Epidermal melanocyte (primary cell): ENCODE measurements at regions not wholly inside any gene's neighbourhood (a gene's known extent, or its start where the extent isn't known, plus 50 kb on each side); places are given as distances from the start of the nearest gene placed in this dataset.

Experiments
- DNase-seq: peaks from one replicate; pipeline ENCODE4 v3.0.0; 2011; ENCODE audit warnings: low spot score; ENCODE audit not compliant: insufficient read length

DNA sequence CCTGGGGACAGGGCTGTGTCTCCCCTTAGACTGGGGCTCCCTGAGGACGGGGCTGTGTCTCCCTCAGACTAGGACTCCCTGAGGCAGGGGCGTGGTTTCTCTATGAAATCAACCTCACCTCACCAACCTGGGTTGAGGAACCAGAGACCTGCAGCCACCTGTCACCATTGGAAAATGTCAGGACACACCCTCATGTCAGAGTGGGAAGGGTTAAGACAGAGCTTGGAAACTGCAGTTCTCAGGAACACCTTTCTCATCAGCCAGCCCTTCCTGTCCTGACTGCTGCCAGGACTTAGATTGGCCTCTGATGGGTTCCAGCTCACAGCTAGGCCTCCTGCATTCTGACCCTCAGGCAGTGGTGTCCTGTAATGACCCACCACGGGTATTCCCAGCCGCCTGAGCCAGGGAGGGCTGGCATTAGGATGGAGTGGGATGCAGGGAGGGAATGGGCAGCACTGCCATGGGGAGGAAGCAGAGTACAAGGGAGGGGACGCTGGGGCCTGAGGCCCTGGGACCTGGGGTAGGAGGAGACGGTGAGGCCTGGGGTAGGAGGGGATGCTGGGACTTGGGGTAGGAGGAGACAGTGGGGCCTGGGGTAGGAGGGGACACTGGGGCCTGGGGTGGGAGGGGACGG, 76.3 kb downstream of the MRPL14 start:
- no peak for DNase-seq

DNA sequence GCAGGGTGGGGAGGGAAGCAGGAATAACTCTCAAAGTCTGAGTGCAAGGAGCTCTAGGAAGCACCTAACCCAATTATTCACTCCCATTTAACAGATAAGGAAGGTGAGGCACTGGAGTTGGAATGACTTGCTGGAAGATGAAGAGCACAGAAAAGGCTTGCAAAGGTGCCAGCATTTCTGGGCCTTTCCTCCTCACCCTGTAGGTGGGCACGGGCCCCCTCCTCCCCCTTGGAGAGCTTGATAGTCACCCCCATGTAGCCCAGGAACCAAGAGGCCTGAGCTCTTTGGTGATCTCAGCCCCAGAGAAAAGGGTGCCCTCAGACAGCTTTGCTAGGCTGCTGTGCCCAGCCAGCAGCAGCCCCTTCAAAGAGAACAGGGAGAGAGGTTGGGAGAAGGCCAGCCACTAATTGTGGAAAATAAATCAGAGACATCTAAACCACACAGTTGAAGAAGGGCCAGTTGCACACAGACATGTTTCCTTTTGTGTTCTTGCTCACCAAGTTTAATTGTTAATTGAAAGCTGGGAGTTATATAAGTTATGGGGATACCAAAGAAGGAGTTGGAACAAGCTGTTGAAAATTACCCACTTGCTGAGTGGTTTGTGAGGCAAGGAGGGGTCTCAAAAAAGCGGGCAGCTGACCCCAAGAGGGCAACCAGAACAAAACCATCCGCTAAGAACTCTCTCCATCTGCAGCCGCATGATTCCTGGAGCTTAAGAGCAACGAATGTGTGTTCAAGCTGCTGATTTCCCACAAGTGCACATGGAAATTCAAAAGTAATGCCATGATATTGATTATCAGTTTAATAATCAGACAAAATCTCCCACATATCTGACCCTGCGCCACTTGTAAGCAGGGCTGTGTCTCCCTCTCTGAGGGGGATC, 77.0 kb downstream of the MRPL14 start:
- no peak for DNase-seq

DNA sequence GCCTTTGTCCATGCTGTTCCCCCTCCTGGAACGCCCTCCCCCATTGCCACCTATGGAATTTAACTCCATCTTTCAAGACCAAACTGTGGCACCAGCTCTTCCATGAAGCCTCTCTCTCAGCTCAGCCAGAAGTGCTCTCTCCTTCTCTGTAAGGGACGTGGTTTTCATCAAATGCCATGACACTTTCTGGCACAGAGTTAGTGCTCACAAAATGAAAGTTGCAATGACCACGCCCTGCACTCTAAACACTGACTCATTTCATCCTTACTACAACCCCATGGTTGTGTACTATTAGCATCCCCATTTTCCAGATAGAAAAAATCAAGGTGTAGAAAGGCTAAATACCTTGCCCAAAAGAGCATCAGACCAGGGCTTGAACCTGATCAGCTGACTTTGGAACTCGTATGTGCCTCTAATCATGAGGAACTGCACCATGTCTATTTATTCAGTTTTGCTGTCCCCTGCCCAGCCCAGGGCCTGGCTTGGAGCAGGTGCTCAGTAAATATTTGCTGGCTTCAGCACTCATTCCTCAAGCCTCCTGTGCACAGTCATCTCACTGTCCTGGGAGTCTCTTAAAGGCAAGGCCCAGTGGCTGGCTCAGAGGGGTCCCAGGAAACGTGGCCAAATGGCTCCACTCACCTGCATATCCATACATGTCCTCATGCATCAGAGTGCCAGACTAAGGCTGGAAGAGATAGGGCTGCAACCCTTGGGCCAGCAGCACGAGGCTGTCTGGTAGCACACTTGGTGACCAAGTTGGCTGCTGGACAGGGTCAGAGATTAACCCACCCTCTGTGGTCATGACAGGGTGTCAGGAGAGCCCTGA, 77.9 kb downstream of the MRPL14 start:
- no peak for DNase-seq

DNA sequence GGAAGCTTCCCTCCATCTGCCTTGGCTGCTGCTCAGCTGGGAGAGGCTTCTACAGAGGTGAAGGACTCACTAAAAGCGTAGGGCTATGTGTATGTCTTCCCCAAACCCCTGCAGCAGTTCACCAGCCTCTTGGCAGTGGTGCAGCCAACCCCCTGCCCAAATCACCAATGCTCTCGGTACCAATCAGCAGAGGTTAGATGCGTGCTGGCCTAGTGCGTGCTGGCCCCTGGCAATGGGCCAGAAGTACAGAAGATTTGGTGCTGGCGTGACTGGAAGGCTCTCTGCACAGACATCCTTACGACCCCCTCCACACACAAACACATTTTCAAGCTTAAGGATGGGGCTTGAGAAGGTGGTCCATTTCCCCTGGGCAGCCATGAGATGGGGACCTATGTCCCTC, 79.0 kb downstream of the MRPL14 start:
- DNase-seq = no peak

DNA sequence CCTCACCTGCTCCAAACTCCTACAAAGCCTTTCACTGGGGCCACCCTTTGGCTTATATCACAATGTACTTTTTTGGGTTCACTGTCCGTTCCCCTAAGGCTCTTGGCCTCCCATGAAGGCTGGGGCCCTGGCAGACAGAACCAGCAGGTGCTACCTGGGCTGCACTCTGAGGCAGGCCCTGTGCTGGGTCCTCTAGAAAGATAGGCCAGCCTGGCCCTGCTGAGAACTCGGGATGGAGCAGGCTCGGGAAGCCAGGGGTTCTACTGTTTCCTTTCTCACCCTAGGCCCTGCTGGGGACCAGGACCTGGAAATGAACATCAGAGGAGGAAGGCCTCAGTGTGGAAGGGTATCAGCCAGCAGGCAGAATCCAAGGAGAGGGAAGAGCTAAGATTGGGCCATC, 79.5 kb downstream of the MRPL14 start:
- no peak for DNase-seq

DNA sequence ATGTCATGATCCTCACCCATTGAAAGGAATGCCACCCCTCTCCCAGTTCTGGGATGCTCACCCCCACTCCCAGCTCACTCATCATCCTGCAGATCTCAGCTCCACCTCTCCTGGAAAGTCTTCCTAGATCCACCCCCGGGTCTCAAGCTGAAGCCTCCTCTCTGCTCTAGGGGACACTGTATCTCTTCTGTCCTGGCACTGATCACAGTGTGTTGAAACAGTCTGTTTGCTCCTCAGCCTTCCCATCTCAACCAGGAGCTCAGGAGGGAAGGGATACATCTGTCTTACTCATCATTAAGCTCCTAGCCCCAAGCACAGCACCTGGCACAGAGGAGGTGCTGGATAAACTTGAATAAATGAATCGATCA, 80.1 kb downstream of the MRPL14 start:
- no peak for DNase-seq

DNA sequence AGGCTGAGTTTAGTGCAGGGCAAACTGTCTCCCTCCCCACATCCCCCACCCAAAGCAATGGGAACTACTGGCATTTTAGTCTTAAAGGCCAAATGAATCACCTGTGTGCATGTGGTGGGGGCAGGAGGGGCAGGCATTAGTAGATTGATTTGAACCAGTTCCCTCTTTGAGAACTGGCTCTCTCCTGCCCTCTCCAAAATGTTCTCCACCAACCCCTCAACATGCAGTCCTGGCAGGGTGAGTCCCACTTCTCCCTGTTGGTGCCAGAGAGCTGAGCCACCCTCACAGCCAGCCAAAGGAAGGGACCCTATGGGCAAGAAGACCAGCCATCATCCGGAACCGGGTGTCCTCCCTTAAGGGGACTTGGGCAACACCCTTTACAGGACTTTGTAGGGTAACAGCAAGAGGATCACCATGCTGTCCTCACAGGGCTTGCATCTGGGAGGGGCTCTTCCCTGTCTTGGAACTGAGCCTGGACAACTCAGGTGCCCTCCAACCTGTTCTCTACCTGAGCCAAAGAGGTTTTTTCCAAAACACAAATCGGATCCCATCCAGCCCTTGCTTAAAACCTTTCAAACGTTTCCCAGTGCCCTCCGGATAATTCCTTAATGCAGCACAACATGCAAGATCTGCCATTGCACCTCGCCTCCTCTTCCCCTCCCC, 80.6 kb downstream of the MRPL14 start:
- no peak for DNase-seq

DNA sequence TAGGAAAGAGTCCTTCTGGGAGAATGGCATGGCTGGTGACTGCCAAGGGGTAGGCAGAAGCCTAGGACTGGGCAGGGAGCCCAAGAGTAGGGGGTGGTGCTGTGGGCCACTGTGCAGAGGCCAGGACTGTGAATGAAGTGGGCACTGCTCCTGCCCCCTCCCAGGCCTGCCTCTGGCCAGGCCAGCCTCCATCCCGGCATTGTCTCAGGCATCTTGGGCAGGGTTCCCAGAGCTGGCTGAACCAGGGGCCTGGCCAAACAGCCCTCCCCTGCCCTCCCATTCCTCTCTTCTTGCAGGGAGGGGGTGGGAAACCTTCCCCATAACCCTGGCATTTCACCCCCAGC, 81.6 kb downstream of the MRPL14 start:
- no peak for DNase-seq

DNA sequence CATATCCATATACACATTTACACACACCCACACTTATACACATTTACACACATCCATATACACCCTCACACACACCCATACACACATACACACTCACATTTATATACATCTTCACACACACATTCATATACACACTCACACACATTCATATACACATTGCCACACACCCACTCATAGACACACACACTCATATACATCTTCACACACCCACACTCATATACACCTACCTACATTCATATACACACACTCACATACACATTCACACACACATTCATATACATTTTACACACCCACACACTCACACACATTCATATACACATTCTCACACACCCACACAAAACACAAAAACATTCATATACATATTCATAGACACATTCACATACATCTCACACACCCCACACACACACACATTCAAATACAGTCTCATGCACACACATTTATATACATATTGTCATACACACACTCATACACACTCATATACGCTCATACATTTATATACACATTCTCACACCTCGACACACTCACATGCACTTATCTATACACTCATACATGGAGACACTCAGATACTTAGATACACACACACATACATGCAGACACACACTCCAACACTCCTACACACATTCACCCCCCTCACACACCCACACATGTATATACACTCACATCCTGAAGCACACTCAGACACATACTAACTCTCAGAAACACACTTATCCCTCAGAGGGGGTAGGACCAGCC, 82.1 kb downstream of the MRPL14 start:
- no peak for DNase-seq

DNA sequence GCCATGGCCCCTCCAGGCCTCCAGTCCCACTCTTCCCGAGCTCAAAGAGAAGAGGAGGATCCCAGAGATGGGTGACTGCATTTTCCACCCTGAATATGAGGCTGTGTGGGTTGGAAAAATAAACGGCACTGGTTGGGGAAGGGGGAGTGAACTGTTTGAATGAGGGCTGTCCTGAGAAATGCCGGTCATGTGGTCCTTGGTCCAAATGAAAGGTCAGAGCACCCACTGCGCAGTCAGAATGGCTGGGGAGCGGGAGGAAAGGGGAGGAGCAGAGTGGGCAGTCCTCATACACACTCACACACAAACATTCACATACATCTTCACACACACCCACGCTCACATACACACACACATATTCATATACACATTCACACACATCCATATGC, 83.1 kb downstream of the MRPL14 start:
- DNase-seq = no peak

DNA sequence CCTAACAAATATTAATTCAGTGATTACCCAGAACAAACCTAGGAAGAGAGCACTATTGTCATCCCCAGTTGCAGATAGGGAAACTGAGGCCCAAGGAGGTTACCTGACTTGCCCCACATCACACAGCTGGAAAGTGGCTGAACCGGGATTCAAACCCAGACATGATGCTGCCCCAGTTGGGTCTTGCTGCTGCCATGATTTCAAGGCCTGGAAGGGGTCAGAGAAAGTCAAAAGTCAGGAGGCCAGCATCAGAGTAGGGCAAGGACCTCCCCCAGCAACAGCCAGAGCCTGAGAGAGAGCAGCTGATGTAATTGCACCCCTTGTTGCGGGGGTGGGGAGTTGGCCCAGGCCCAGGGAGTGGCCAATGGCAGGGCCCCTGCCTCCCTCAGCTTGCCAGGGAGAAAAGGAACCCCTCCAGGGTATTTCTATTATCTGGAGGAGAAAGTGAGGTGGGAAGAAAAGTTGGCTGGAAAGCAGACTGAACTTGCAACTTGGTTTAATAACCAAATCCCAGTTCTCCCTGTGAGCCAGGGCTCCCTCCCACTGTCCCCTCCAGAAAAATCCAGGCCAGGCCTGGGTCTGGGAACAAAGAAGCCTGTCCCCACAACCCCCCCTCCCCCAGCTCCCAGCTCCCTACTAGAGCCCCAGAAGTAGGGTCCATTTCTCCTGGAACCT, 83.6 kb downstream of the MRPL14 start:
- no peak for DNase-seq

DNA sequence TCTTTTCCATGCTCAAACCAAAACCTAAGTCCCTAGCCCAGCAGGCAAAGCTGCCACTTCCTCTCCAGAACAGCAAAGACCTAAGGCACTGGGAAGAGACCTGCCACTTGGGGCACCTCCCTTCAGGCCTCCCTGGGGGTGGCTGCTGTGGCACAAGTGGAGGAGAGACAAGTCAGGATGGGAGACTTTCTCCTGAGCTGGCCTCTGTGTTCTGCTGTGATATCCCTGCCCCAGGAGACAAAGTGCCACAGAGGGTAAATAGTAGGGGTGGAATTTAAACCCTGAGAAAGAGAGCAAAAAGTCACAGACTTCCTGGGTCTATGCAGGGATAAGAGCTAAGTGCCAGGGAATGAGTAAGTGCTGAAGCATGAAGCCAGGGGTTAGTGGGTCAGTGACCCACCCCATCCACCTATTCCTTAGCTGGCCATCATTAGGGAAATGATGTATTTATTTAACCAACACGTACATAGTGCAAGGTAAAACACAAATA, 84.2 kb downstream of the MRPL14 start:
- DNase-seq = no peak

DNA sequence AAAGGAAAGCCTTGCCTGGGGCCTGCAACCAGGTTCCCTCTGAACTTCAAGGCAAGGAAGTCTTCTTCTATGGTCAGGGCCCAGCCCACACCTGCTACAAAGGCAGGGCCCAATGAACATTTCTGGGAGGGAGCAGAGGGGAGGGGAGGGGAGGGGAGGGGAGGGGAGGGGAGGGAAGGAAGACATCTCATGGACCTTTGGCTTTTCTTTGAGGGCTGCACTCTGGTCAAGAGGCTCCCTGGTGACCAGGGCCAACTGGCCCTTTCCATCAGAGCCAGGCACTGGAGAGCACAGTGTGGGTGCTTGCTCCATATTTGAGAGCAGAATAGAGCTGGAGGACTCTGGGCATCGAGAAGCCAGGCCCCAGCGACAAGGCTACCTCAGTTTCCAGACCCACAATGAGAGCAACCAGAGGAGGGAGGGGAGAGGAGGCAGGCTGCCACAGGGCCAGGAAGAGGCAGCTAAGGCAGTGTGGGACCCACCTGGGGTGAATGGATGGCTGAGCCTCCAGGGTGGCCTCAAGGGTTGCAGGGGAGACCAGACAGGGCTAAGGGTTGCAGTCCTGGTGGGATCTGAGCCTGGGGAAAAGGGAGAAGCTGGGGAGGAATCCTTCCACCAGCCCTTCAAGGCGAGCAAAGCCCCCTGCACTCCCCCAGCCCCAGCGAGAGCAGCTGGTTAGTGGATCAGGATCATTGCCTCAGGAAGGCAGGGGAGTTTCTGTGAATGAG, 84.8 kb downstream of the MRPL14 start:
- no peak for DNase-seq

DNA sequence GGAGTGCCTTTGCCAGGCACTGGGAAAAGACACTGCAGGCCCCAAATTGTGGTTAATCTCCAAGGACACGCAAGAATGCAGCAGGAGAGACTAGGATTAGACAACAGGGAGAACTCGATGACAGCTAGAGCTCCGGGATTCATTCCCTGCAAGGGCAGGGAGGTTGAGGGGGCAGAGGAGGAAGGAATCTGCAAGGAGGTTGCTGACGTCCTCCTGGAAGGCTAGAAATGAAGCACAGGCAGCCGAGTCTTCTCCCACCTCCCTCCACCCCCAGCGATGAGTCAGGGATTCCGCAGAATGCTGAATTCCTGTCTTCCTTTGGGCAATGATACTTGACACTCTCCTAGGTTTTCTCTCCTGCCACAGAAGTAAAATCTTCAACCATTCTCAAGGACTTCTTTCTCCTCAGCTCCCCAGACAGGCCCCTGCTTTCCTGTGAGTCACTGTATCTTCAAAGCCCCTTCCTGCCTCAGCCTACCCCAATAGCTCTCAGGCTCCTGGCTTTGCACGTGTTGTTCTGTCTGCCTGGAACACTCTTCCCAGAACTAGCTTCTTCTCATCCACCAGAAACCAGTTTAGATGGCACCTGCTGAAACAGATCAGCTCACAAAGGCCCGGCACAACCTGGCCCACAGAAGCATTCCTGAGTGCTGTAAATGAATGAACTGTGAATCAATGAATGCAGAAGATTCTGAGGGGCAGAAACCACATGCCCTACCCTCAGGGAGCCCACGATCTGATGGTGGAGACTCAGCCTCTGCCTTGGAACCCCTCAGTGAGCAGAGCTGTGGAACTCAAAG, 85.6 kb downstream of the MRPL14 start:
- peak; percentile 53 for DNase-seq

DNA sequence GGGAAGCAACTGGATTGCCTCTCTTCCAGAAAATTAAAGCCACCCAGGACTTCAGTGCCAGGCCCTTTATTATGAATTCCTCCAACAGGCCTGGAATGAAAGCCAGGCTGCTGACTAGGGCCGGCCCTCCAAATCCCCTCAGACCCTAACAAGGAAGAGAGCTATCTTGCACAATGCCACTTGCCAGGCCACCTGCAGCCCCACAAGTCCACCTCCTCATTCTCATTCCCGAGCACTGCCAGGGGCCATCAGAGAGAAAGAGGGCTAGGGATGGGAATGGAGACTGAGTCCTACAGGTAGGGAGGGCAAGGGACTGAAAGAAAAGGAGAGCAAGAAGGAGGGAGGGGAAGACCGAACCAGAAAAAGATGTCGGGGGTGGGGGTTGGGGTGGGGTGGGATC, 86.5 kb downstream of the MRPL14 start:
- no peak for DNase-seq

DNA sequence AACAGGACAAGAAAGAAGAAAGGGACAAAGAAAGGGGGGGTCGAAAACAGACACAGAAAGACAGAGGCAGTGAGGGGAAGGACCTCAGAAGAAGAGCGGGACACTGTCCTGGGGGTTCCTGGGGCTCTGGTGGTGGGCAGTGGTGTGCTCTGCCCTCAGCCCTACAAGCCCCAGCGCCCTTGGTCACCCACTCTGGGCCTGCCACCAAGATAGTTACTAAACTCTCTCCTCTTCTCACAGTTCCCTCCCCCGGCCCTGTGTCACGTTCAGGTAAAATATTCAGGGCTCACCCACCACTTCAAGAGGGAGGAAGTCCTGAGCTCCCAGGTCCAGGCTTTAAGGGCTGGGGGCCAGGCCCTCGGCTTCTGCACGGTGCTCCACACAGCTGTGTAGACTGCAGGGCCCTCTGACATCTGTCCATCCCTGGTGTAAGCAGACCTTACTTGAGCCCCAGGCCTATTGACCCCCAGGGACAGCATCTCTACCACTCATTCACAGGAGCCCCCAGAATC, 87.4 kb downstream of the MRPL14 start:
- no peak for DNase-seq

DNA sequence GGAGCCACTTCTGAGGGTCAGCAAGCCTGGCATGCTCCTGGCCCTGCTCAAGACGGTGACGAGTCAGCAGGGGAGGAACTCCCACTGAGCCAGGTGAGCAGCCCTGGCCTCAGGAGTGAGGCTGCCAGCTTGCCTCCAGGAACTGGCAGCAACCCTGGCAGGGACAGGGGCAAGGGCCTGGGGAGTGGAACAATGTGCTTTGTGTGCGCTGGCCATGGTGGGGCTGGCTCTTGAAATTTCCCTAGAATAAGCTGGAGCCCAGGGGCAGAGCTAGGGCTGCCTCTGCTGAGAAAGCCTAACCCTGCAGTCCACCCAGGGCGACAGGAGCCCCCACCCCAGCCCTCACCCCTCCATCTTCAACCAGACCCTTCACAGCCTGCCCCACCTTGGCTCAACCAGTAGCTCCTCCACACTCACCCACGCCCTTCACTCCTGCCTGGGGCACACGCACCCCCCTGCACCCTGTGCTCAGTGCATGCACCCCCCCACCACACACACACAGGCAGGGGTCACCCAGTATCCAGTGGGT, 88.0 kb downstream of the MRPL14 start:
- no peak for DNase-seq

DNA sequence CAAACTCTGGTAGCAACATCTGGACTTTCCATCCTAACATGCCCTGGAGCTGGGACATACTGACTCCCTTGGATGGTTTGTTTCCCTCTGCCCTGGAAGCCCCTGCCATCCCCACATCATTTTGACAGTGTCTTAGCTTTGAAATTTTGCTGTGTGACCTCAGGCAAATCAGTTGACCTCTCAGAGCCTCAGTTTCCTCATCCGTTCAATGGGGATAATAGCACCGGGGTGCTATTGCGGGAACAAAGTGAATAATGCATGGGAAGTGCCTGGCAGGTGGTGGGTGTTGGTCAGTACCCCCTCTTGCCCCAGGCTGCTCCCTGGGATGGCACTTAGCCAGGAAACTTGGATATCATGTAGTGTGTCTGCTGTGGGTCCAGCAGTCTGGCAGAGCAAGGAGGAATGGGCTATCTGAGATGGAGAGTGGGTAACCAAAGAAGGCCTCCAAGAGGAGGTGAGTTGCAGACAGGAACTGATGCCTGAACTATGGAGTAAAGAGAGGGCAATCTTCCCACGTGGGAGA, 88.6 kb downstream of the MRPL14 start:
- no peak for DNase-seq
